ENCODE measurements at regions not wholly inside any gene's neighbourhood (a gene's known extent, or its start where the extent isn't known, plus 50 kb on each side); places are given as distances from the start of the nearest gene placed in this dataset.
"Not testable (repeated sequence)": the region's sequence is repeated elsewhere in the genome, so short reads cannot be mapped to it uniquely, and the experiment has no call there.

- TF ChIP-seq CTCF (IDR thresholded peaks at IDR 0.05; ENCODE audit: control insufficient read depth, insufficient read depth, low read depth, low read length, missing control alignments): no peak
- no peak overlapping the region for H3K4me3 ChIP-seq (ENCODE audit: control insufficient read depth, low read depth, low read length)
- no peak for DNase-seq (ENCODE audit: low read depth)
Observed at GRCh38 chr6:66198062-66198624, 491.1 kb upstream of the EYS start.

- no peak for DNase-seq (ENCODE audit: low read depth)
- no peak overlapping the region for H3K4me3 ChIP-seq (ENCODE audit: control insufficient read depth, low read depth, low read length)
- TF ChIP-seq CTCF (IDR thresholded peaks at IDR 0.05; ENCODE audit: control insufficient read depth, insufficient read depth, low read depth, low read length, missing control alignments): no peak
Observed at GRCh38 chr6:66190858-66191257, 483.8 kb upstream of the EYS start.

- no peak overlapping the region for H3K4me3 ChIP-seq (ENCODE audit: control insufficient read depth, low read depth, low read length)
- no peak for TF ChIP-seq CTCF (IDR thresholded peaks at IDR 0.05; ENCODE audit: control insufficient read depth, insufficient read depth, low read depth, low read length, missing control alignments)
- no peak for DNase-seq (ENCODE audit: low read depth)
Observed at GRCh38 chr6:66189915-66190314, 482.9 kb upstream of the EYS start.

- TF ChIP-seq CTCF (IDR thresholded peaks at IDR 0.05; ENCODE audit: control insufficient read depth, insufficient read depth, low read depth, low read length, missing control alignments): no peak
- H3K4me3 ChIP-seq (ENCODE audit: control insufficient read depth, low read depth, low read length): no peak overlapping the region
- DNase-seq (ENCODE audit: low read depth): no peak
Observed at GRCh38 chr6:66186756-66187155, 479.7 kb upstream of the EYS start.

- H3K4me3 ChIP-seq (ENCODE audit: control insufficient read depth, low read depth, low read length): no peak overlapping the region
- TF ChIP-seq CTCF (IDR thresholded peaks at IDR 0.05; ENCODE audit: control insufficient read depth, insufficient read depth, low read depth, low read length, missing control alignments): no peak
- no peak for DNase-seq (ENCODE audit: low read depth)
Observed at GRCh38 chr6:66184091-66184490, 477.1 kb upstream of the EYS start.

GRCh38 chr6:66179361-66179760 is 472.3 kb upstream of the EYS start:
- TF ChIP-seq CTCF (IDR thresholded peaks at IDR 0.05; ENCODE audit: control insufficient read depth, insufficient read depth, low read depth, low read length, missing control alignments): no peak
- DNase-seq (ENCODE audit: low read depth): no peak
- H3K4me3 ChIP-seq (ENCODE audit: control insufficient read depth, low read depth, low read length): no peak overlapping the region

GRCh38 chr6:66173587-66173986 is 466.6 kb upstream of the EYS start:
- DNase-seq (ENCODE audit: low read depth): no peak
- no peak for TF ChIP-seq CTCF (IDR thresholded peaks at IDR 0.05; ENCODE audit: control insufficient read depth, insufficient read depth, low read depth, low read length, missing control alignments)
- no peak overlapping the region for H3K4me3 ChIP-seq (ENCODE audit: control insufficient read depth, low read depth, low read length)

GRCh38 chr6:66166713-66167112 is 459.7 kb upstream of the EYS start:
- not testable (repeated sequence) for H3K4me3 ChIP-seq (ENCODE audit: control insufficient read depth, low read depth, low read length); DNase-seq (ENCODE audit: low read depth)

Data from AG09309 (cell line).